Stimulated activated naive CD8-positive, alpha-beta T cell treated with anti-CD3 and anti-CD28 coated beads, Interleukin-15, Interleukin-2, amounts not matched to agents 100 ng/mL and 50 ng/mL, for 24 hours (primary cell): ENCODE measurements at regions not wholly inside any gene's neighbourhood (a gene's known extent, or its start where the extent isn't known, plus 50 kb on each side); places are given as distances from the start of the nearest gene placed in this dataset.

Experiments
- H3K27ac Mint-ChIP-seq: one replicate; pipeline ENCODE4 v1.8.0; 2021; ENCODE audit warnings: mild to moderate bottlenecking, mixed read lengths
- H3K27me3 Mint-ChIP-seq: one replicate; pipeline ENCODE4 v1.8.0; 2021; ENCODE audit warnings: mixed read lengths
- H3K36me3 Mint-ChIP-seq: one replicate; pipeline ENCODE4 v1.8.0; 2021; ENCODE audit warnings: low read depth, mixed read lengths
- H3K4me1 Mint-ChIP-seq: one replicate; pipeline ENCODE4 v1.8.0; 2021; ENCODE audit warnings: low read depth, mixed read lengths
- H3K4me3 Mint-ChIP-seq: one replicate; pipeline ENCODE4 v1.8.0; 2021; ENCODE audit warnings: mild to moderate bottlenecking, mixed read lengths
- H3K9me3 Mint-ChIP-seq: one replicate; pipeline ENCODE4 v1.8.0; 2021; ENCODE audit warnings: mixed read lengths

DNA sequence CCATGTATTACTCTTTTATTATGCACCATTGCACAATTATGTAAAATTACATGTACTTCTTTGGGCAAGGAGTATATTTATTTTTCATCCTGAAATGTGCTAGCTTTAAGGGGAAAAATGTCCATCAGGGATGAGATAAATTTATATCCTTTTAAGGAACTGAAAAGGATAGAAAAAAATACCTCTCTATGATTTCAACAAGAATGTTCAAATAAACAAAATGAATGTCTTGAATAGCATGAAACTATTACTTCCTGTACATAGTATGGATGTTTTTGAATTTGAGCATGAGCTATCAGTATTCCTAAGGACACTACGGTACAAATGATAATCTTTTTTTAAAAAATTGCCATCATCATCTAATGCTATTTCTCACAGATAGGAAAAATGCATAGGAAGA, 1611.9 kb upstream of the ZEB2 start:
- H3K9me3 Mint-ChIP-seq: peaks cover 5% of the 10 kb centered on the region
- no peak overlapping the region for H3K27ac Mint-ChIP-seq
- no peaks in the 10 kb centered on the region for H3K27me3 Mint-ChIP-seq
- H3K4me1 Mint-ChIP-seq: no peaks in the 10 kb centered on the region
- no peaks in the 10 kb centered on the region for H3K36me3 Mint-ChIP-seq
- no peak overlapping the region for H3K4me3 Mint-ChIP-seq

DNA sequence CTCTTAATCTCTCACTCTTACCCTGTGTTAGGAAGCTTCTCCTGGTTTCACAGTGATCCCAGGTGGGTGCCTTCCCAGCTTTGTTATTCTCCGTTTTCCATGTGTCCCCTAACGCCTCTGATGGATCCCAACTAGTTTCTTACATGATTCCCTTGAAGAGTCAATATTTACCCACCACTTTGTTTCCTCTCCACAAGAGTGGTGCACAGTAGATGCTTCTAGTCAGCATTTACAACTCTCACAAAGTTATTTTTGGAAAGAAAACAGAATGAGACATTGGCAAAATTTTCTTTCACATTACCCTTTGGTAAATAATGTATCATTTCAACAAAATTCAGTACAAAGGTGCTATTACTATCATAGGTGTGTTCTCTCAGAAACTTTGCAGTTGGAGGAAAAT, 1611.1 kb upstream of the ZEB2 start:
- Mint-ChIP-seq H3K4me1 (no peaks in the 10 kb centered on the region), H3K9me3 (peaks cover 5% of the 10 kb centered on the region), H3K36me3 (no peaks in the 10 kb centered on the region), H3K27me3 (no peaks in the 10 kb centered on the region), H3K27ac (no peak overlapping the region), H3K4me3 (no peak overlapping the region)

DNA sequence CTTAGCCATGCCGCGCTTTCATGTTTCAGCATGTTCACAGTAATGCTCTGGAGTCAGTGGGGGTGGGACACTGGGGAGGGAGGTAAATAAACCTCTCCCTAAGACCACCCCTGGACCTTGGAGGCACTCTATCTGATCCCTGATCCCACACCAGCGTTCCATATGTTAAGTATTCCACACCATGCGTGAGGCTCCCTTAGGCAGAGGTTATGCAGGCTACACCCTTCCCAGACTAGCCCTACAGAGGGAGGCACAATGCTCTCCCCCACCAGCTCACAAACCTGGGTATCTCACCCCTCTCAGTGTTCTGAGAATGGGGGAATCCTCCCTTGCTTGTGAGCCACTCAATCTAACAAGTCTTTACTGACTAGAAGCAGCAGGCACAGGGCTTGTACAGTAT, 1610.4 kb upstream of the ZEB2 start:
- Mint-ChIP-seq H3K27ac (no peak overlapping the region), H3K4me1 (no peaks in the 10 kb centered on the region), H3K4me3 (no peak overlapping the region), H3K9me3 (peaks cover 5% of the 10 kb centered on the region), H3K36me3 (no peaks in the 10 kb centered on the region), H3K27me3 (no peaks in the 10 kb centered on the region)

- H3K4me1 Mint-ChIP-seq: no peaks in the 10 kb centered on the region
- H3K4me3 Mint-ChIP-seq: no peak overlapping the region
- no peaks in the 10 kb centered on the region for H3K27me3 Mint-ChIP-seq
- no peak overlapping the region for H3K27ac Mint-ChIP-seq
- H3K9me3 Mint-ChIP-seq: peaks cover 5% of the 10 kb centered on the region
- no peaks in the 10 kb centered on the region for H3K36me3 Mint-ChIP-seq
Measured at GRCh38 chr2:146129231-146129630, 1609.3 kb upstream of the ZEB2 start.

GRCh38 chr2:146128216-146128615, 1608.3 kb upstream of the ZEB2 start:
- Mint-ChIP-seq H3K4me1 (no peaks in the 10 kb centered on the region), H3K27ac (no peak overlapping the region), H3K36me3 (no peaks in the 10 kb centered on the region), H3K9me3 (peaks cover 5% of the 10 kb centered on the region), H3K4me3 (no peak overlapping the region), H3K27me3 (no peaks in the 10 kb centered on the region)

DNA sequence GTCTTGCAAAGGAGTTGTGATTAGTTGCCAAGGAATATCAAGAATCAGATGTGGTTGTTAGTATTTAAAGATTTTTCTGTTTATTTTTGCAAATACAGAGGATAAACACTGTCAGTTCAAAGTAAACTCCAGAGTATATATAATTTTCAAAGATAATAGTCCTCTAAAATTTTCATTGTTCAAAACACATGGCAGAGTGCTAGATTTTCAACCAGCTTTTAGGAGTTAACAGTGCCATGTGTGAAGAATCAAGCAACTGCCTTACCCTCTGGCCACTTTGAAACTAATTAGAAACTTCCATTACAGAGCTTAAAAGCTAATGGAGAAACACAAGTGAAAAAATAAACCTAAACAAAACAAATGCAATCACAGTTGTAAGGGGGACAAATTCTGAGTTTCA, 1605.6 kb upstream of the ZEB2 start:
- no peaks in the 10 kb centered on the region for H3K36me3 Mint-ChIP-seq
- H3K4me1 Mint-ChIP-seq: no peaks in the 10 kb centered on the region
- no peaks in the 10 kb centered on the region for H3K27me3 Mint-ChIP-seq
- no peak overlapping the region for H3K4me3 Mint-ChIP-seq
- no peak overlapping the region for H3K27ac Mint-ChIP-seq
- no peaks in the 10 kb centered on the region for H3K9me3 Mint-ChIP-seq

DNA sequence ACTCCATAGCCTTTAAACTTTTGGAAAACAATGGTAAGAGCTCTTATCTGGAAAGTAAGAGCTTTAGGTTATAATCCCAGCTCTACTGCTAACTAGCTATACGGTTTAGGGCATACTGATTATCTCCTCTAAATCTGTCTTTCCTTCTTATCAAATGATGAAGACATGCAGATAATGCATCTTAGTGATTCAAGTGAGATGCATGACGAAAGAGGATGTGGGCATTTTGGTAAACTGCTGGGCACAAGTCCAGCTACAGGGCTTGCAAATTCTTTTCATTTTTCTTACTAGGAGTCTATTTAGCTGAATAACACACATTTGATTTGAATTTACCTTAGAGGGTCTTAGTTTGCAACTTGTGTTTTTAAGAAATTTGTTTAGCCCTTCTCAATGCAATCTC, 1604.8 kb upstream of the ZEB2 start:
- no peaks in the 10 kb centered on the region for H3K36me3 Mint-ChIP-seq
- no peaks in the 10 kb centered on the region for H3K27me3 Mint-ChIP-seq
- no peaks in the 10 kb centered on the region for H3K9me3 Mint-ChIP-seq
- H3K4me3 Mint-ChIP-seq: no peak overlapping the region
- H3K27ac Mint-ChIP-seq: no peak overlapping the region
- no peaks in the 10 kb centered on the region for H3K4me1 Mint-ChIP-seq

DNA sequence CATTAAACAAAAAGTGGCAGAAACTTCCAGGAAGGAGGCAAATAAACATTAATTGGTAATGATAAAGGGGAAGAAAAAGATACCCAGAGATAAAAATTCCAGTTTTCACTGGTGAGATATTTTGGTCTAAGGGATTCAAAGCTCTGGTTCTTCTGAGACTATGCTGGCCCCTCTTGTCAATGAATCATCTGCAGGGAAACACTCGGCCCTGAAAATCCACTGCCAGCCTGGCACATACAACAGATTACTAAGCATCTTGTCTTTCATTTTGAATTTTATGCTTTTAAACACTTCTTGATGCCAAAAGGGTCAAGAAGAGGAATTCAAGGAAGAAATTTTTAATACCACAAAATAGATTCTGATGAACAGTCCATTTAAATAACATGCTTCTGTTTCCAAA, 1603.8 kb upstream of the ZEB2 start:
- H3K4me3 Mint-ChIP-seq: no peak overlapping the region

GRCh38 chr2:146123256-146123655, 1603.3 kb upstream of the ZEB2 start:
- Mint-ChIP-seq H3K4me3 (no peak overlapping the region), H3K9me3 (peaks cover 4% of the 10 kb centered on the region), H3K4me1 (no peaks in the 10 kb centered on the region), H3K36me3 (no peaks in the 10 kb centered on the region), H3K27me3 (no peaks in the 10 kb centered on the region), H3K27ac (no peak overlapping the region)

More for the DNA sequence above, 1603.8 kb upstream of the ZEB2 start:
- Mint-ChIP-seq H3K9me3 (peaks cover 4% of the 10 kb centered on the region), H3K27ac (no peak overlapping the region), H3K27me3 (no peaks in the 10 kb centered on the region), H3K36me3 (no peaks in the 10 kb centered on the region), H3K4me1 (no peaks in the 10 kb centered on the region)

DNA sequence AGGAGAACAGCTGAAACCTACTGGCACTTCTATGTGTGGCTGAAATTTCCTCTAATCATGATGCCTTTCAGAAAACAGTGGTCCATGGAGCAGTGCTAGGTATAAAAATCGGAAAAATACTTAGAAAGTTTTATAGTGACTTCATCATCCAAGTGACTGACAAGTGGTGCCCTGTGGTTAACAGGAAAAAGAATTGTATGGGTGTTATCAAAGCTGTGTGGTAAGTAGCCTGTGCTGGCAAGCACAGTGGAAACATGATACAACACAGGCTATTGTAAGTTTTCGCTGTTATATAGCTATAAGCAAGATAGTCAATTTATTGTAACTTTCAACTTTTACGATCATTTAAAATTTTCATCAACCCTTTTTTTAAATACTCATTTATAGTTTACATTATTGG, 1599.7 kb upstream of the ZEB2 start:
- peaks cover 4% of the 10 kb centered on the region for H3K9me3 Mint-ChIP-seq
- no peak overlapping the region for H3K27ac Mint-ChIP-seq
- no peaks in the 10 kb centered on the region for H3K4me1 Mint-ChIP-seq
- H3K27me3 Mint-ChIP-seq: no peaks in the 10 kb centered on the region
- H3K36me3 Mint-ChIP-seq: no peaks in the 10 kb centered on the region
- no peak overlapping the region for H3K4me3 Mint-ChIP-seq

DNA sequence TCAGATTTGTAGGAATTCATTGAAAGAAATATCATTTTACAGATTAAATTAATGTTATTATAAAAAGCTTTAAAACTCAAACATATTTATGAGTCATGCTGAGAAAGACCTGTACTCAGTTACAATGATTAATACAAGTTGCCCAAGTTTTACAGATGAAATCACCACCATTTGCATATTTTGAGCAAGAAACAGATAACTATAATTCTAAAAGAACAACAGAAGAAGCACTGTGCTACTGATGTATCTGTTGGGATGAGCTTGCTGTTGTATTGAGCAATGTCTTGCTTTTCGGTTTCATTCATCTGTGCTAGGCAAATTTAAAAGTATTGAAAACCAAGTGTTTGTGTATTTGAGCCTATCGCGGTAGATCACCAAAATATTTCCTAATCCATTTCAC, 1589.1 kb upstream of the ZEB2 start:
- no peaks in the 10 kb centered on the region for H3K4me1 Mint-ChIP-seq
- no peaks in the 10 kb centered on the region for H3K36me3 Mint-ChIP-seq
- no peak overlapping the region for H3K4me3 Mint-ChIP-seq
- H3K9me3 Mint-ChIP-seq: no peaks in the 10 kb centered on the region
- H3K27ac Mint-ChIP-seq: no peak overlapping the region
- no peaks in the 10 kb centered on the region for H3K27me3 Mint-ChIP-seq

DNA sequence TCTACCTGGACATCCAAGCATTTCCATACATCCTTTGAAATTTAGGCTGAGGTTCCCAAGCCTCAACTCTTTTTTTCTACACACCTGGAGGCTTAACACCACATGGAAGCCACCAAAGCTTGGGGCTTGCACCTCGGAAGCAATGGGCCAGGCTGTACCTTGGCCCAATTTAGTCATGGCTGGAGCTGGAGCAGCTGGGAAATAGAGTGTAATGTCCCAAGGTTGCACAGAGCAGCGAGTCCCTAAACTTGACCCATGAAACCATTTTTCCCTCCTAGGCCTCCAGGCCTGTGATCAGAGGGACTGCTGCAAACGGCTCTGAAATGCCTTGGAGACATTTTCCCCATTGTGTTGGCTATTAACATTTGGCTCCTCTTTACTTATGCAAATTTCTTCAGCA, 1574.3 kb upstream of the ZEB2 start:
- no peaks in the 10 kb centered on the region for H3K36me3 Mint-ChIP-seq
- no peak overlapping the region for H3K4me3 Mint-ChIP-seq
- peaks cover 27% of the 10 kb centered on the region for H3K9me3 Mint-ChIP-seq
- no peaks in the 10 kb centered on the region for H3K27me3 Mint-ChIP-seq
- no peak overlapping the region for H3K27ac Mint-ChIP-seq
- H3K4me1 Mint-ChIP-seq: no peaks in the 10 kb centered on the region

- no peaks in the 10 kb centered on the region for H3K36me3 Mint-ChIP-seq
- no peaks in the 10 kb centered on the region for H3K4me1 Mint-ChIP-seq
- no peak overlapping the region for H3K4me3 Mint-ChIP-seq
- no peaks in the 10 kb centered on the region for H3K27me3 Mint-ChIP-seq
- H3K9me3 Mint-ChIP-seq: peaks cover 9% of the 10 kb centered on the region
- H3K27ac Mint-ChIP-seq: no peak overlapping the region
Measured at GRCh38 chr2:146081459-146081858, 1561.5 kb upstream of the ZEB2 start.

GRCh38 chr2:146080925-146081324, 1561.0 kb upstream of the ZEB2 start:
- no peaks in the 10 kb centered on the region for H3K36me3 Mint-ChIP-seq
- H3K9me3 Mint-ChIP-seq: peaks cover 7% of the 10 kb centered on the region
- no peaks in the 10 kb centered on the region for H3K4me1 Mint-ChIP-seq
- no peak overlapping the region for H3K4me3 Mint-ChIP-seq
- H3K27me3 Mint-ChIP-seq: no peaks in the 10 kb centered on the region
- no peak overlapping the region for H3K27ac Mint-ChIP-seq

DNA sequence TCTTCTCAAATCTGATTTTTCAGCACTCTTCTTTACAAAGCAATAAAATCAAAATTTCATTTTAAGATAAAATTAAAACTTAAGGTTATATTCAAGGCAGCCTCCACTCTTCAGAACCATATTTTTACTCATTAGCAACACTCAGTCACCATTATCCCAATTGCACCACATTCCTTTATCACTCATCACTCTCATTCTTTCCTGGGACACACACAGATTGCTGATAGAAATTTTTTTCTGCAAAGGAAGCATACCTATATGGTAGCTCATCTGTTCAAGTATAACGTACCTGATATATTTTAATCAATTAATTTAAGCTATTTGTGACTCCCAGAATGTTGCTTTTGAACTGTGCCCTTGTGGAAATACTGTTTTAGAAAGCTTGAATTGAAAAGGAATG, 1559.3 kb upstream of the ZEB2 start:
- Mint-ChIP-seq H3K4me3 (no peak overlapping the region), H3K36me3 (no peaks in the 10 kb centered on the region), H3K27ac (no peak overlapping the region), H3K27me3 (no peaks in the 10 kb centered on the region), H3K4me1 (no peaks in the 10 kb centered on the region), H3K9me3 (peaks cover 9% of the 10 kb centered on the region)

DNA sequence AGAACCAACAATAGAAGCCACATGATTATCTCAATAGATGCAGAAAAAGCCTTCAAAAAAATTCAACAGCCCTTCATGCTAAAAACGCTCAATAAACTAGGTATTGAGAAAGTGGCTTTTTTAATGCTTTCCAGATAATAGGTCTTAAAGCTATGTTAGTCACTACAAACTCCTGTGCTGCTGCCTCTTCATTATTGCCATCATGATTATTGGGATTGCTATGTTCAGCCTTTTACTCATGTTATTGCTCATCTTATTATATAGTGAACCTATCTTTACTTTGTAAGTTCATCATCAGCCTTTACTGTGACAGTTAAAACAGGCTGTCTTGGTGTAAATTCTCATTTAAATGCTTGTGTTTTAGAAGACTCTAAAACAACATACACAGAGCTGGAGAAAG, 1557.2 kb upstream of the ZEB2 start:
- Mint-ChIP-seq H3K9me3 (peaks cover 9% of the 10 kb centered on the region), H3K27ac (no peak overlapping the region), H3K4me3 (no peak overlapping the region), H3K27me3 (no peaks in the 10 kb centered on the region), H3K36me3 (no peaks in the 10 kb centered on the region), H3K4me1 (no peaks in the 10 kb centered on the region)

- peaks cover 11% of the 10 kb centered on the region for H3K9me3 Mint-ChIP-seq
- no peak overlapping the region for H3K27ac Mint-ChIP-seq
- H3K4me3 Mint-ChIP-seq: no peak overlapping the region
- H3K27me3 Mint-ChIP-seq: no peaks in the 10 kb centered on the region
- H3K36me3 Mint-ChIP-seq: no peaks in the 10 kb centered on the region
- H3K4me1 Mint-ChIP-seq: no peaks in the 10 kb centered on the region
Measured at GRCh38 chr2:146068051-146068450, 1548.1 kb upstream of the ZEB2 start.
